Vagina (tissue), 2 donors: ENCODE measurements at regions not wholly inside any gene's neighbourhood (a gene's known extent, or its start where the extent isn't known, plus 50 kb on each side); places are given as distances from the start of the nearest gene placed in this dataset.

ENCODE experiments used
- POLR2A ChIP-seq, 2 donors: fragments of 450-650 bp; IDR thresholded peaks; one replicate each; pipeline ENCODE4 v1.6.1; 2017; ENCODE audit warnings: antibody characterized with exemption in 2 of 2, mild to moderate bottlenecking in 2 of 2, moderate library complexity in 2 of 2
- POLR2AphosphoS5 ChIP-seq, 2 donors: sonication (generic); formaldehyde crosslinking; IDR thresholded peaks; one replicate each; pipeline ENCODE4 v1.9.0; 2017; ENCODE audit warnings: antibody characterized with exemption in 2 of 2, mild to moderate bottlenecking in 2 of 2, low read depth in 1 of 2; ENCODE audit not compliant: insufficient read depth in 1 of 2
- TF ChIP-seq, protein P1 (sequence below), 3 experiments: fragments of 450-650 bp in 2 of 3; fragments of 200-600 bp in 1 of 3; sonication (generic) in 1 of 3; IDR thresholded peaks; one replicate each; pipeline ENCODE4 v1.5.1; 2017 to 2019; ENCODE audit warnings: antibody characterized with exemption in 3 of 3, mild to moderate bottlenecking in 2 of 3, moderate library complexity in 2 of 3

DNA sequence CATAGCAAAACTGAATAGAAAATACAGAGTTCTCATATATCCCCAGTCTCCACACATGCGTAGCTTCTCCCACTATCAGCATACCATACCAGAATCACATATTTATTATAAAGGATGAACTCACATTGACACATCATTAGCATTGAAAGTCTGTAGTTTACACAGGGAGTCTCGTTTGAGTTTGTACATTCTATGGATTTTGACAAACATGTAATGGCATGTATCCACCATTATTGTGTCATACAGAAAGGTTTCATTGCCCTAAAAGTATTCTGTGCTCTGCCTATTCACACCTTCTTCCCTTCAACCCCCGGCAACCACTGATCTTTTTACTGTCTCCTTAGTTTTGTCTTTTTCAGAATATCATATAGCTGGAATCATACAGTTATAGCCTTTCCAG, 562.4 kb downstream of the KCTD8 start:
- TF ChIP-seq, protein P1, sequence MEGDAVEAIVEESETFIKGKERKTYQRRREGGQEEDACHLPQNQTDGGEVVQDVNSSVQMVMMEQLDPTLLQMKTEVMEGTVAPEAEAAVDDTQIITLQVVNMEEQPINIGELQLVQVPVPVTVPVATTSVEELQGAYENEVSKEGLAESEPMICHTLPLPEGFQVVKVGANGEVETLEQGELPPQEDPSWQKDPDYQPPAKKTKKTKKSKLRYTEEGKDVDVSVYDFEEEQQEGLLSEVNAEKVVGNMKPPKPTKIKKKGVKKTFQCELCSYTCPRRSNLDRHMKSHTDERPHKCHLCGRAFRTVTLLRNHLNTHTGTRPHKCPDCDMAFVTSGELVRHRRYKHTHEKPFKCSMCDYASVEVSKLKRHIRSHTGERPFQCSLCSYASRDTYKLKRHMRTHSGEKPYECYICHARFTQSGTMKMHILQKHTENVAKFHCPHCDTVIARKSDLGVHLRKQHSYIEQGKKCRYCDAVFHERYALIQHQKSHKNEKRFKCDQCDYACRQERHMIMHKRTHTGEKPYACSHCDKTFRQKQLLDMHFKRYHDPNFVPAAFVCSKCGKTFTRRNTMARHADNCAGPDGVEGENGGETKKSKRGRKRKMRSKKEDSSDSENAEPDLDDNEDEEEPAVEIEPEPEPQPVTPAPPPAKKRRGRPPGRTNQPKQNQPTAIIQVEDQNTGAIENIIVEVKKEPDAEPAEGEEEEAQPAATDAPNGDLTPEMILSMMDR (IDR thresholded peaks at IDR 0.05): no peak
- TF ChIP-seq POLR2AphosphoS5 (IDR thresholded peaks at IDR 0.05; ENCODE audit: insufficient read depth in 1 of 2, low read depth in 1 of 2) (no peak), POLR2A (IDR thresholded peaks at IDR 0.05) (no peak)
